ENCODE measurements at regions not wholly inside any gene's neighbourhood (a gene's known extent, or its start where the extent isn't known, plus 50 kb on each side); places are given as distances from the start of the nearest gene placed in this dataset.

DNA sequence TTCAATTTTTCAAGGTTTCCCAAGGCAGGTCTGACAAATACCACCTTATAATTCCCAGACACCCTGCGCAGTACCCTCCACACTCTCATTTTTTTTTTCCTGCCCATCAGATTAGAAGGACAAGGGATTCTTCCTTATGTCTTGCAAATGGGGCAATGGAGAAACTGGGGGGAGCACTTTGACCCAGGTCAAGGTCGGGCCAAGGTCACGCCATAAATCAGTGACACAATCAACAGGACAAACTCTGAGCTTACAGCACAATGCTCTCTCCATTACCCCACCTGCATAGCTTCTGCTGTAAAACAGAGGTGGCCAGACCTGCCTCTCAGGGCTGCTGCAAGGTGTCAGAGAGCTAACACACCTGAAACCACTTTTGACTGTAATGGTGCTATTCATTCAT lies 254.4 kb upstream of the ZMIZ1 start:
- Histone ChIP-seq H3K4me3 (ENCODE audit: low read depth, low read length) (no peak overlapping the region), H3K27me3 (ENCODE audit: control insufficient read depth, insufficient read depth, low read length) (peaks cover 18% of the 10 kb centered on the region), H3K27ac (ENCODE audit: low read depth, low read length) (no peak overlapping the region), H3K9me3 (ENCODE audit: control insufficient read depth, insufficient read depth, low read length) (peaks cover 9% of the 10 kb centered on the region; the same call in 1 of the 2 replicates)
- TF ChIP-seq, protein P1, sequence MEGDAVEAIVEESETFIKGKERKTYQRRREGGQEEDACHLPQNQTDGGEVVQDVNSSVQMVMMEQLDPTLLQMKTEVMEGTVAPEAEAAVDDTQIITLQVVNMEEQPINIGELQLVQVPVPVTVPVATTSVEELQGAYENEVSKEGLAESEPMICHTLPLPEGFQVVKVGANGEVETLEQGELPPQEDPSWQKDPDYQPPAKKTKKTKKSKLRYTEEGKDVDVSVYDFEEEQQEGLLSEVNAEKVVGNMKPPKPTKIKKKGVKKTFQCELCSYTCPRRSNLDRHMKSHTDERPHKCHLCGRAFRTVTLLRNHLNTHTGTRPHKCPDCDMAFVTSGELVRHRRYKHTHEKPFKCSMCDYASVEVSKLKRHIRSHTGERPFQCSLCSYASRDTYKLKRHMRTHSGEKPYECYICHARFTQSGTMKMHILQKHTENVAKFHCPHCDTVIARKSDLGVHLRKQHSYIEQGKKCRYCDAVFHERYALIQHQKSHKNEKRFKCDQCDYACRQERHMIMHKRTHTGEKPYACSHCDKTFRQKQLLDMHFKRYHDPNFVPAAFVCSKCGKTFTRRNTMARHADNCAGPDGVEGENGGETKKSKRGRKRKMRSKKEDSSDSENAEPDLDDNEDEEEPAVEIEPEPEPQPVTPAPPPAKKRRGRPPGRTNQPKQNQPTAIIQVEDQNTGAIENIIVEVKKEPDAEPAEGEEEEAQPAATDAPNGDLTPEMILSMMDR (IDR thresholded peaks at IDR 0.05; ENCODE audit: low read depth, low read length) = no peak
- POLR2A ChIA-PET = no interaction called here
- DNase-seq (ENCODE audit: low read depth, low spot score) = no peak
- CTCF ChIA-PET = no interaction called here

DNA sequence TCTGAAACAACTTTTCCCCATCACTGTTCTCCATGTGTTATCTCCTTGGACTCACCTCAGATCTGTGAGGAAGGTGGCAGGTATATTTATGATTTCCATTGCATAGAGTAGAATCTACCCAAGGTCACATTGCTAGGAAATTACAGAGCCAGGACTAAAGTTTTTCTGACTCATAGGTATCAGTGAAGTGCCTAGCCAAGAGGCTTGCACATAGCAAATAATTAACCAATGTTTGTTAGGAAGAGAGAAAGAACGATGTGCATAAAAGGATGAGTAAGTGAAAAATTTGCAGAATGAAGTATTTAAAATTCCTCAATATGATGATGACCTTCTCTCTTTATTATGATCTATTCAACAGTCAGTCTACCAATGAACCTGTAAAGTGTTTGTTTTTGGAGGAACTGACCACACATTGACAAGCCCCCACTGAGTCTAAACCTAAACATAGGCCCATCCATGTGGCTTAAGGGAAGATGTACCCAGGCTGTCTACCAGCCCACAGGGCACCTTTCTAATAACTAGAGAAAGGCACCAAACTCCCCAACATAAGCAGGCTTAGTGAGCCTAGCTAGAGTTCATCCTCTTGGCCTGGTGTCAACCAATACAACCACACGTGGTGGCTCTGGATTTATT lies 252.9 kb upstream of the ZMIZ1 start:
- H3K4me3 ChIP-seq (ENCODE audit: low read depth, low read length) = no peak overlapping the region
- peaks cover 18% of the 10 kb centered on the region for H3K27me3 ChIP-seq (ENCODE audit: control insufficient read depth, insufficient read depth, low read length)
- TF ChIP-seq, protein P1 (IDR thresholded peaks at IDR 0.05; ENCODE audit: low read depth, low read length) = no peak
- no peak overlapping the region for H3K27ac ChIP-seq (ENCODE audit: low read depth, low read length)
- DNase-seq (ENCODE audit: low read depth, low spot score) = no peak
- ChIA-PET CTCF (no interaction called here), POLR2A (no interaction called here)
- peaks cover 9% of the 10 kb centered on the region; the same call in 1 of the 2 replicates for H3K9me3 ChIP-seq (ENCODE audit: control insufficient read depth, insufficient read depth, low read length)

DNA sequence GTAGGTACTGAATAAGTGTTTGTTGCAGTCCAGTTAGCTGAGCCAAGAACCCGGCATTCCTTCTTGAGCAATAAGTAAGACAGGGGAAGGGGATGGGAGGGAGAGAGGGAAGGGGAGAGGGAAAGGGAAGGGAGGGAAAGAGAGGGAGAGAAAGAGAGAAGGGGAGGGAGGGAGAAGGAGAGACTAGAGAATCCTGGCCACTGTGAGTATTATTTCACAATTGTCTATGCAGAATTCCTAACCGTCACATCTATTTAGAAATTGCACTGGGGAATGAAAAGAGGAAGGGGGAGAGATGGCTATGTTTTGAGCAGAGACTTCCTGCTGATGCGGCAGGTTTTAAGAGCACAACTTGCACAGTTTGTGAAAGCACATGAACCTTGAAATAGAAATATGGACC lies 251.4 kb upstream of the ZMIZ1 start:
- TF ChIP-seq, protein P1 (IDR thresholded peaks at IDR 0.05; ENCODE audit: low read depth, low read length) = no peak
- POLR2A ChIA-PET = interaction anchor here (0.6 kb wide), 1 partner anchor 764 kb away, joined by 3 read pairs; no protein-coding TSS in a partner anchor
- CTCF ChIA-PET = no interaction called here
- peaks cover under 1% of the 10 kb centered on the region; the same call in 1 of the 2 replicates for H3K9me3 ChIP-seq (ENCODE audit: control insufficient read depth, insufficient read depth, low read length)
- no peak overlapping the region for H3K27ac ChIP-seq (ENCODE audit: low read depth, low read length)
- peaks cover 11% of the 10 kb centered on the region for H3K27me3 ChIP-seq (ENCODE audit: control insufficient read depth, insufficient read depth, low read length)
- DNase-seq (ENCODE audit: low read depth, low spot score) = no peak
- H3K4me3 ChIP-seq (ENCODE audit: low read depth, low read length) = no peak overlapping the region

DNA sequence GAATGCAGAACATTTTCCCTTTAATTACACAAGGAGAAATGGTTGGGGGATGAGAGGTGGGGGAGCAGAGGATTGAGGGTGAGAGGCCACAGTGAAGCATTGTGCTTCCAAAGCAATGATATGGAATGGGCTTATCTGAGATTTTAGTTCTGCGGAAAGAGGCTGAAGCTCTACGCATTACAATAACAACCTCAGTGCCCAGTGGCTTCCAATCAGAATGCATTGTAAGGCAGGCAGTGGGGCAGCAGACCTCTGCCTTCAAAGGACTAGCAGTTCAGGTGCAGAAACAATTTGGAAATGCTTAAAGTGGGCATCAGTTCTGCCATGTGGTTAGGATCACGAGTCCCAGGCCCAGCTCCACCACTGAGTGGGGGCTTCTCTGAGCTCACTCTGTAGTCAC lies 251.0 kb upstream of the ZMIZ1 start:
- TF ChIP-seq, protein P1 (IDR thresholded peaks at IDR 0.05; ENCODE audit: low read depth, low read length) = no peak
- Histone ChIP-seq H3K27ac (ENCODE audit: low read depth, low read length) (no peak overlapping the region), H3K9me3 (ENCODE audit: control insufficient read depth, insufficient read depth, low read length) (peaks cover 5% of the 10 kb centered on the region; the same call in 1 of the 2 replicates), H3K27me3 (ENCODE audit: control insufficient read depth, insufficient read depth, low read length) (peaks cover 10% of the 10 kb centered on the region), H3K4me3 (ENCODE audit: low read depth, low read length) (no peak overlapping the region)
- DNase-seq (ENCODE audit: low read depth, low spot score) = no peak
- ChIA-PET CTCF (no interaction called here), POLR2A (no interaction called here)

DNA sequence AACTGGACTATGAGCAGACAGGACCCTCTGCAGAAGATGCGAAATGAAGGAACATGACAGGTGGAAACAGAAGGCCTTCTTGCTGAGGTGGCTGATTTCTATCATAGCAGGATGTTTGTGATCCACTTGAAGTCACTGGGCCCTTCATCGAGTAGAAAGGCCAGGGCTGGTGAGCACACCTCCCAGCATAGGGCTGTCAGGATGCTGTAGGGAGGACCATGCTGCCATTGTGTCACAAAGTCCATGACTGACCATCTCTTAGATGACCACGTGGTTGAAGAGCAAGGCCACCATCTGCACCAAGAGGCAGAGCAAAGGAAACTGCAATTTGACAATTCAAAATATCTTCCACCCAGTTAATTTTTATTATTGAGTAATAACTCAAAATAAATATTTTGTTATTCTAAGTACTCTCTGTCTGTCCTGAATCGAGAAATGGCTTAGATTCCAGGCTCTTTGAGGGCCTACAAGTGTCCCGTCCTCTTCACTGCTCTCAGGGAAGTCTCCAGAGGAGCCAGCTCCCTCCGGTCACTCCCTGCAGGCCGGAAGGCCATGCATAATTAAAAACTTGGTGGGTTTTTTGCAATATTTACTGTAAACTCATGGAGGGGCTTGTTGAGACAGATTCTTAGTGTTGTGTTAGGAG lies 249.3 kb upstream of the ZMIZ1 start:
- TF ChIP-seq, protein P1 (IDR thresholded peaks at IDR 0.05; ENCODE audit: low read depth, low read length) = no peak
- Histone ChIP-seq H3K9me3 (ENCODE audit: control insufficient read depth, insufficient read depth, low read length) (peaks cover 5% of the 10 kb centered on the region; the same call in 1 of the 2 replicates), H3K27me3 (ENCODE audit: control insufficient read depth, insufficient read depth, low read length) (peaks cover 10% of the 10 kb centered on the region), H3K27ac (ENCODE audit: low read depth, low read length) (no peak overlapping the region), H3K4me3 (ENCODE audit: low read depth, low read length) (no peak overlapping the region)
- POLR2A ChIA-PET = no interaction called here
- no peak for DNase-seq (ENCODE audit: low read depth, low spot score)
- CTCF ChIA-PET = no interaction called here
